ENCODE measurements at regions not wholly inside any gene's neighbourhood (a gene's known extent, or its start where the extent isn't known, plus 50 kb on each side); places are given as distances from the start of the nearest gene placed in this dataset.
"Not testable (repeated sequence)": the region's sequence is repeated elsewhere in the genome, so short reads cannot be mapped to it uniquely, and the experiment has no call there.

GRCh38 chr10:45056806-45057205 is 56.1 kb downstream of the ZNF22 start:
- DNase-seq: not testable (repeated sequence)

DNA sequence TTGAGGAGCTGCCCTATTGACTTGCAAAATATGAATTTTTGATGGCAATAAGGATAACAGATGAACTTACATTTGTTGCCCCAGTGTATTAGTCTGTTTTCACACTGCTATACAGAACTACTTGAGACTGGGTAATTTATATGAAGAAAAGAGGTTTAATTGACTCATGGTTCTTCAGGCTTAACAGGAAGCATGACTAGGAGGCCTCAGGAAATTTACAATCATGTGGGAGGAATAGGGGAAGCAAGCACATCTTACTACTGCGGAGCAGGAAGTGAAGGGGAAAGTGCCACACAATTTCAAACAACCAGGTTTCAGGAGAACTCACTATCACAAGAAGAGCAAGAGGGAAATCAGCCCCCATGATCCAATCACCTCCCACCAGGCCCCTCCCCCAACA is 57.9 kb downstream of the ZNF22 start:
- no peak for DNase-seq

DNA sequence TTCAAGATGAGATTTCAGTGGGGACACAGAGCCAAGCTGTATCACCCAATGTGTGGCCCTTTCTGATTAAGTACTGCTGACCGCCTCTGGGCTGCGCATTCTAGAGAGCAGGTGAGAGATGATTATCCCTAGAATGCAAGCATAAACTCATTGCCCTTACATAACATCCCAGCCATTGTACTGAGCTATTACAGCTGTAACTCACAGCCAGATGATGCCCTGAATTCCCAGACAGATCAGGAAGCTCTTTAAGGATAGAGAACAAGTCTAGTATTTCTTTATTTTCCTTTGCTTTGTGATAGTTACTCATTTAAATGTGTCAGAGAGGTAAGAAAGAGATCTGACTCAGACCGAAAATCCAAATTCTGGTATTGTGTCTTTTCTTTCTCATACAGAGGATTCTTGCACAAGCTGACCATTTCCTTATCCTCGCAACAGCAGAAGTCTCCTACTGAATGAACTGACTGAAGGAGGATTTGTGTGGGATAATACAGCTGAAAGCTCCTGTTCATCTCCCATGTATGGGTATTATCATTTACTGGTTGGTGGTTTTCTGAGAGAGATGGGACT is 58.4 kb downstream of the ZNF22 start:
- DNase-seq: no peak

DNA sequence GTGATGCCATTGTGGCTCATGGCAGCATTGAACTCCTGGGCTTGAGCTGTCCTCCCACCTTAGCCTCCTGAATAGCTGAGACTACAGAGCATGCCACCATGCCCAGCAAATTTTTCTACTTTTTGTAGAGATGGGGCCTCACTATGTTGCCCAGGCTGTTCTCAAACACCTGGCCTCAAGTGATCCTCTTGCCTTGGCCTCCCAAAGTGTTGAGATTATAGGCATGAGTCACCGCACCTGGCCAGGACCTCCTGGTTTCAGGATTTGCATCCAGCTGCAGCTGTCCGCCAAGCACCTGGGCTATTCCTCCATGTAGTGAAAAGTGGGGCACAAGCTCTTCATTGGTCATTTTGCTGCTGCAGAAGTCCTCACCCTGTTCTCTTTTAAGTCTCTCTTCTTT is 58.9 kb downstream of the ZNF22 start:
- no peak for DNase-seq

GRCh38 chr10:45061982-45062381 is 61.3 kb downstream of the ZNF22 start:
- DNase-seq: no peak

GRCh38 chr10:45063591-45064231 is 63.0 kb downstream of the ZNF22 start:
- DNase-seq: no peak

- DNase-seq: no peak
Observed at GRCh38 chr10:45064998-45065397, 64.3 kb downstream of the ZNF22 start.

DNA sequence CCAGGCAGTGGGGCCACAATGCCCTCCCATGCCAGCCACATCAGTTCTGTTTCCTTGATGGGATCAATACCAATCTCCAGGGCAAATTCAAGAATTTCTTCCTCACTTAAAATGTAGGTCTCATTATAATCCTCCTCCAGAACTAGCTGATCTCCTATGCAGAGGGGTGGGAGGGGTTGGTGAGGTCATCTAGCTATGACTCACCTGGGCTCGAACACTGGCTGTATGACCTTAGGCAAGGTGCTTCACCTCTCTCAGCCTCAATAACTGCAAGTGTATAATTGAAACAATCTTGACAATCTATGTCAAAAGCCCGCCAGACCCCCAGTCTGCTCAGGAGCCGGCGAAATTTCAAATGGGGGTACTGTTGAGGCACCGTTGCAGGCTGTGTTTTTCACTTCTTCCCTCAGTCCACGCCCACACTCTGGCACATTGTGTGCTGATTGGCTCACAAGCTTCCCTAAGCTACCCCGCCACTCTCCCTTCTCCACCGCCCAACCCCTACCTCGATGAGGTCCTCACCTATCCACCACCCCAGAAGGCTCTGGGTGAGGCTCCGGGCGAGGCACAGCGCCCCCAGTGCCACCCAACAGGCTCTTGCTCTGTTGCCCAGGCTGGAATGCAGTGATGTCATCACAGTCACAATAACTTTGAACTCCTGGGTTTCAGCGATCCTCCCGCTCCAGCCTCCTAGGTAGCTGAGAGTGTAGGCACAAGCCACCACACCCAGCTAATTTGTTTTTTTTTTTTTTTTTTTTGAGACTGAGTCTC is 70.5 kb downstream of the ZNF22 start:
- DNase-seq: no peak

- no peak for DNase-seq
Observed at GRCh38 chr10:45075216-45075615, 74.5 kb downstream of the ZNF22 start.

GRCh38 chr10:45075826-45076380 is 75.2 kb downstream of the ZNF22 start:
- no peak for DNase-seq

DNA sequence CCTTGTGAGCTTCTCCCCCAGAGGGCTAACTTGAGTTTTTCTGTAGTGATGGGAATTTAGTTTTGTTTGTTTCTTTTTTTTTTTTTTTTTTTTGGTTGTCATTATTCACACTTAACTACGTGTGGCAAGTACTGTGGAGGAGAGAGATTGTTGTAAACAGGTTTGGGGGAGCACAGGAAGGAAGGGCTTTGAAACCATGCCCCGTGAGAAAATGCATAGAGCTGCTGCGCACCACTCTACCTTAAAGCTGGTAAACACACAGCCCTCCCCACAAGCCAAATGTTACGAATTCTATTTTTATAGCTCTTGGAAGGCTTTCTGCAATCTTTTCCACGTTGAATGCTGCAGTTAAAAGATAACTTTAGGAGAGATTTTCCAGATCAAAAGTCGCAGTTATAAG is 76.2 kb downstream of the ZNF22 start:
- no peak for DNase-seq

- no peak for DNase-seq
Observed at GRCh38 chr10:45080331-45080730, 79.6 kb downstream of the ZNF22 start.

DNA sequence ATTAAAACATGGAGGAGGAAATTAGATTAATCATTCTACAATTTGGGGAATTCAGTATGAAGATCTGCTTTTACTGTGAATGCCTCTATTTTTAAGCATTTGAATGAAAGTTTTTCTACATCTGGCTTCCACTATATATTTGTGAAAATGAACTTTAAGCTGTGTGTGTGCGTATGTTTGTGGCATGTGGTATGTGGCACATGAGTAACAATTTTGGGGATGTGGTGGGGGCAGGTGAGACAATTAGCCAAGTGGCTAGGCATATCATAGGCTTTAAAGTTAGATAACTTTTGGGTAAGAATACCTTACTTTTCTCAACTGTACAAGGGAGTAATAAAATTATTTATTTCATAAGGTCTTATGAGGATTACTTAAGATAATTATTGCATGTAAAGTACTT is 81.5 kb downstream of the ZNF22 start:
- DNase-seq: no peak

DNA sequence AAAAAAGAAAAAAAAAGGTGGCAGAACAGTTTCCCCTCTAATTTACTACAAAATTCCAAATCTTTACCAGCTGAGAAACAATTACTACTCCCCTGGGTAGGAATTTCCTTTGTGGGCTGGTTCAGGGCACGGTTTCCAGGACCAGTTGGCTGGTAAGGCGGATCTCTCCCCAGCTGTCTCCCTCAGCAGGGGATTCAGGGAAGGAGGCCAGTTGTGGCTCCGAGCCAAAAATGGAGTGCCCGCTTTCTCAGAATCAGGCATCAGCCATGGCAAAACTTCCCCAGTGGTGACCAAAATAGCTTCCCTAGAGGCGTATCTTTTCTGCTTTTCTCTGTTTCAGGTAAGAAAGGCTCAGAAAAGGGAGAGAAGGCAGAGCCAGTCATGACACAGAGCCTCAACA is 91.2 kb downstream of the ZNF22 start:
- no peak for DNase-seq

DNA sequence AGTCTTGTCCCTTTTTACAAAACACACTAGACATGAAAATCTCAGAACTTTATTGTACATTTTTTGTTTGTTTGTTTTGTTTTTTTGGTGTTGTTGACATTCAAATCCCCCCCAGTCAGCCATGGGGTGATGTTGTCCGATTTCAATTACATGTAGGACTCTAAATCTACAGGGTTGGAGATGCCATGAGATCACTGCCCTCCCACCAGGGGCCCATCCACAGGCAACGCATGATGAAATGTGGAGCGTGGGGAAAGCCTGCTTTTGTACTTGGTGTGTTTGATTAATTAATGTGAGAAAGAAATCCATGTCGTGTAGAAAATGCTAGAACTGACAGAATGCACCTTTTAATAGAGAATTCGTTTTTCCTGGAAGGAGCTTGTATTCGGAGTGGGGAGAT is 93.2 kb downstream of the ZNF22 start:
- DNase-seq: no peak

GRCh38 chr10:45095286-45095685 is 94.6 kb downstream of the ZNF22 start:
- DNase-seq: no peak

- DNase-seq: no peak
Observed at GRCh38 chr10:45096001-45096400, 95.3 kb downstream of the ZNF22 start.

- no peak for DNase-seq
Observed at GRCh38 chr10:45100429-45100828, 99.7 kb downstream of the ZNF22 start.

- no peak for DNase-seq
Observed at GRCh38 chr10:45104674-45105073, 104.0 kb downstream of the ZNF22 start.

GRCh38 chr10:45105309-45105708 is 104.6 kb downstream of the ZNF22 start:
- DNase-seq: not testable (repeated sequence)

DNA sequence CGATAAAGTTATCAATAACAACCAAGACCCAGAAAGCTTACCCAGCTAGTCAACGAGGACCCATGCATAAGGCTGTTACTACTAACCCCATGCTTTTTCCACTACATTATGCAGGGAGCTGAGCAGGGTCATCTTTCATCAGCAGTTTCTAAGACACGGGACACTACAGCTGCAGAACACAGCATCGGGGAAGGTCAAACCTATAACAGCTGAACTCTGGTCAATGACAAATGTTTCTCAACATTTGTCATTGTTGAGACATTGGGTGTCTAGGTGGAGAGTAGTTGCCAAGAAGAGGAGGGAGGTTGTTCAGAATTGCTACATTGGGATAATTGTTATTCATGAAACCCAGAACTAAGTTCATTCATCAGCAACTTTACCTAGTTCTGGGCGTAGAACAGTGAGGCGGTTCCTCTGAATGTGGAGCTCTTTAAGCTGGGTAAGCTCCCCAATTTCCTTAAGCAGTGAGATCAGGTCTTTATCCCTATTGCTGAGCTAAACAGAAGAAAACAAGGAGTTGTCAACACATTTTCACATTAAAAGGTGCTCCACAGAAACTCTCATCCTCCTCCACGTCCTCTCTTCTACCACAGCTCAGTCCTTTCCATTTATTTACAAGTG is 105.6 kb downstream of the ZNF22 start:
- DNase-seq: no peak

GRCh38 chr10:45111509-45111908 is 110.8 kb downstream of the ZNF22 start:
- DNase-seq: no peak

DNA sequence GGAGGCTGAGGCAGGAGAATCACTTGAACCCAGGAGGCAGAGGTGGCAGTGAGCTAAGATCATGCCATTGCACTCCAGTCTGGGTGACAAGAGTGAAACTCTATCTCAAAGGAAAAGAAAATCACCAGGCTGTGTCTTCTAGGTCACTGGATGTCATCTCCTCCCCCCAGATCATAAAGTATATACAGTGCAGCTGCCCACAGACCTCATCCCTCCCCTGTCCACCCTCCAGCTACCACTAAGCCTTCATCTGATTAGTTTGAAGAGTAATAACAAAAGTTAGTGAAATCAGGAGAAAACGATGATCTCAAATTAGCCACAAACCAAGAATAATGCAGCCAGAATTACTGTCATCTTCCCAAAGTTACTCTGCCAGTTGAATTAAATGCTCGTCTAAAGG is 117.2 kb downstream of the ZNF22 start:
- not testable (repeated sequence) for DNase-seq

DNA sequence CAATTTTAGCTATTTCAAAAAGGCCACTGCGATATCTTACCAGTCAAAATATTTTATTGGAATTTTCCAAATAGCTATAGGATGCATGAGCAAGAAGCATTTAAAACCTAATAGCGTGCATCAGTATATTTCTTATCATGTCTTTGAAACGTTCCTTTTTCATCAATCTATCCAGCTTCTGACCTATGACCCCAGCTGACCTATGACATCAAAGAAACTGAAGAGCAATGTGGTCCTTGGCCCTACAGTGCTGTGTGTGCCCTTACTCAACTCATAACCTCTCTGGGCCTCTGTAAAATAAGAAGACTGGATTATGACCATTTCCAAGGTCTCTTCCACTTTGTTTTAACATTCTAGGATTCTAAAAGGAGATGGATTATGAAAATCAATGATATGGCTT is 118.2 kb downstream of the ZNF22 start:
- no peak for DNase-seq
